T-helper 1 cell treated with Interleukin-12 subunit alpha and Interleukin-12 subunit beta and Interleukin-4 antibody, amounts not matched to agents 30 ng/mL and 1 ng/mL, for 36 hours (primary cell): ENCODE measurements at regions not wholly inside any gene's neighbourhood (a gene's known extent, or its start where the extent isn't known, plus 50 kb on each side); places are given as distances from the start of the nearest gene placed in this dataset.
"Not testable (repeated sequence)": the region's sequence is repeated elsewhere in the genome, so short reads cannot be mapped to it uniquely, and the experiment has no call there.

Experiments
- intact Hi-C: fragments of 100-400 bp; cut with micrococcal nuclease; formaldehyde crosslinking; loops from one replicate; pipeline ENCODE4 v1.15.1; 2024

GRCh38 chr1:105101261-105101660 is 1351.6 kb downstream of the AMY1C start:
- intact Hi-C loops = no loop called here

- intact Hi-C loops = no loop called here
Measured at GRCh38 chr1:105102371-105102770, 1352.7 kb downstream of the AMY1C start.

- intact Hi-C loops = no loop called here
Measured at GRCh38 chr1:105122041-105122440, 1372.3 kb downstream of the AMY1C start.

GRCh38 chr1:105137543-105138457 is 1388.1 kb downstream of the AMY1C start:
- intact Hi-C loops = no loop called here

- intact Hi-C loops = no loop called here
Measured at GRCh38 chr1:105138458-105138893, 1388.8 kb downstream of the AMY1C start.

GRCh38 chr1:105172788-105173187 is 1423.1 kb downstream of the AMY1C start:
- intact Hi-C loops = no loop called here

- intact Hi-C loops = no loop called here
Measured at GRCh38 chr1:105180789-105181188, 1431.1 kb downstream of the AMY1C start.

- intact Hi-C loops = no loop called here
Measured at GRCh38 chr1:105204836-105205371, 1455.2 kb downstream of the AMY1C start.

GRCh38 chr1:105208581-105208980 is 1458.9 kb downstream of the AMY1C start:
- intact Hi-C loops = no loop called here

GRCh38 chr1:105210747-105211146 is 1461.0 kb downstream of the AMY1C start:
- intact Hi-C loops = no loop called here

GRCh38 chr1:105231378-105231777 is 1481.7 kb downstream of the AMY1C start:
- intact Hi-C loops = no loop called here

- intact Hi-C loops = no loop called here
Measured at GRCh38 chr1:105243411-105243810, 1493.7 kb downstream of the AMY1C start.

GRCh38 chr1:105243969-105244368 is 1494.3 kb downstream of the AMY1C start:
- intact Hi-C loops = no loop called here

- intact Hi-C loops = no loop called here
Measured at GRCh38 chr1:105254906-105255305, 1505.2 kb downstream of the AMY1C start.

- intact Hi-C loops = no loop called here
Measured at GRCh38 chr1:105260001-105260400, 1510.3 kb downstream of the AMY1C start.

- intact Hi-C loops = no loop called here
Measured at GRCh38 chr1:105270966-105271365, 1521.3 kb downstream of the AMY1C start.

GRCh38 chr1:105272376-105272775 is 1522.7 kb downstream of the AMY1C start:
- intact Hi-C loops = not testable (repeated sequence)

GRCh38 chr1:105294838-105295237 is 1545.1 kb downstream of the AMY1C start:
- intact Hi-C loops = no loop called here

- intact Hi-C loops = no loop called here
Measured at GRCh38 chr1:105310063-105310462, 1560.4 kb downstream of the AMY1C start.

- intact Hi-C loops = no loop called here
Measured at GRCh38 chr1:105317976-105318375, 1568.3 kb downstream of the AMY1C start.

GRCh38 chr1:105326886-105327285 is 1577.2 kb downstream of the AMY1C start:
- intact Hi-C loops = no loop called here

- intact Hi-C loops = no loop called here
Measured at GRCh38 chr1:105337420-105337819, 1587.7 kb downstream of the AMY1C start.

- intact Hi-C loops = no loop called here
Measured at GRCh38 chr1:105343317-105343716, 1593.6 kb downstream of the AMY1C start.
